ENCODE measurements at regions not wholly inside any gene's neighbourhood (a gene's known extent, or its start where the extent isn't known, plus 50 kb on each side); places are given as distances from the start of the nearest gene placed in this dataset.

DNA sequence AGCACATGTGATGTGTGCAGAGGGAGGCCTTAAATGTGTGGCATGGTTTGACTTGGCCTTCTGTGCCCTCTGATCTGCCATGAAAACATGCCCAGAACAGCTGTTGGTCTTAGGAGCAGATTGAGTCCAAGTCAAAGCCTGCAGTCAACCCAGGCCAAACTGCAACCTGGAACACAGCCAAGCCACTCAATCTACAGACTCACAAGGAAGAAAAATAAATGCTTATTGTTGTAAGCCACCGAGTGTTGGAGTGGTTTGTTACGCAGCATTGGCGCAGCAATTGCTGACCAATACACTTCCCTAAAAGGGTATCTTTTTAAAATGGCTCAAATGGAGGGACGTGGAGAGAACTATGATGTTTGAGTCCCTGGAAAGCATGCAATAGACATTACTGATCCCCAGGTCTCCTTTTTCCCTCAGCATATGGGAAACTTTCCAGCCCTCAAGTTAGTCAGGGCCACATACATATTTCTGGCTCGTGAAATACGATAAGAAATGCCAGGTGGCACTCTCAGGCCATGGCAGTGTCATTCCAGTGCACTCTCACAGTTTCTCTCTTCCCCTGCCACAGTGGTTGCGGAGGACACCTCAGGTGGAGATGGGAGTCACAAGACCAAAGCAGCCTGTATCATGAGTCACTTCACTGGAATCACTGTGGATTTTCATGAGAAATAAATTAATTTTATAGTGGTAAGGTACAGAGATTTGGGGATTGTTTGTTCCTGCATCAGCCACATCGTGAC lies 168.0 kb upstream of the ZNF618 start:
- no peak for ATAC-seq (ENCODE audit: low read depth)
- no peak for DNase-seq (ENCODE audit: low spot score)
- H3K4me1 ChIP-seq (ENCODE audit: insufficient read depth, poor library complexity, severe bottlenecking) = no peaks in the 10 kb centered on the region
- H3K4me3 ChIP-seq (ENCODE audit: severe bottlenecking) = no peak overlapping the region
- TF ChIP-seq, protein P1, sequence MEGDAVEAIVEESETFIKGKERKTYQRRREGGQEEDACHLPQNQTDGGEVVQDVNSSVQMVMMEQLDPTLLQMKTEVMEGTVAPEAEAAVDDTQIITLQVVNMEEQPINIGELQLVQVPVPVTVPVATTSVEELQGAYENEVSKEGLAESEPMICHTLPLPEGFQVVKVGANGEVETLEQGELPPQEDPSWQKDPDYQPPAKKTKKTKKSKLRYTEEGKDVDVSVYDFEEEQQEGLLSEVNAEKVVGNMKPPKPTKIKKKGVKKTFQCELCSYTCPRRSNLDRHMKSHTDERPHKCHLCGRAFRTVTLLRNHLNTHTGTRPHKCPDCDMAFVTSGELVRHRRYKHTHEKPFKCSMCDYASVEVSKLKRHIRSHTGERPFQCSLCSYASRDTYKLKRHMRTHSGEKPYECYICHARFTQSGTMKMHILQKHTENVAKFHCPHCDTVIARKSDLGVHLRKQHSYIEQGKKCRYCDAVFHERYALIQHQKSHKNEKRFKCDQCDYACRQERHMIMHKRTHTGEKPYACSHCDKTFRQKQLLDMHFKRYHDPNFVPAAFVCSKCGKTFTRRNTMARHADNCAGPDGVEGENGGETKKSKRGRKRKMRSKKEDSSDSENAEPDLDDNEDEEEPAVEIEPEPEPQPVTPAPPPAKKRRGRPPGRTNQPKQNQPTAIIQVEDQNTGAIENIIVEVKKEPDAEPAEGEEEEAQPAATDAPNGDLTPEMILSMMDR (IDR thresholded peaks at IDR 0.05; ENCODE audit: poor library complexity, severe bottlenecking) = no peak
- no peaks in the 10 kb centered on the region for H3K36me3 ChIP-seq (ENCODE audit: low read depth)
- no peaks in the 10 kb centered on the region for H3K27me3 ChIP-seq (ENCODE audit: insufficient read depth, poor library complexity, severe bottlenecking)
- H3K9me3 ChIP-seq (ENCODE audit: severe bottlenecking) = no peaks in the 10 kb centered on the region
- H3K27ac ChIP-seq (ENCODE audit: poor library complexity, severe bottlenecking) = no peak overlapping the region

- H3K36me3 ChIP-seq (ENCODE audit: low read depth) = no peaks in the 10 kb centered on the region
- H3K9me3 ChIP-seq (ENCODE audit: severe bottlenecking) = no peaks in the 10 kb centered on the region
- no peak overlapping the region for H3K27ac ChIP-seq (ENCODE audit: poor library complexity, severe bottlenecking)
- TF ChIP-seq, protein P1 (IDR thresholded peaks at IDR 0.05; ENCODE audit: poor library complexity, severe bottlenecking) = no peak
- ATAC-seq (ENCODE audit: low read depth) (no peak), DNase-seq (ENCODE audit: low spot score) (no peak)
- no peak overlapping the region for H3K4me3 ChIP-seq (ENCODE audit: severe bottlenecking)
- H3K4me1 ChIP-seq (ENCODE audit: insufficient read depth, poor library complexity, severe bottlenecking) = no peaks in the 10 kb centered on the region
- H3K27me3 ChIP-seq (ENCODE audit: insufficient read depth, poor library complexity, severe bottlenecking) = no peaks in the 10 kb centered on the region
Observed at GRCh38 chr9:113708821-113709713, 167.0 kb upstream of the ZNF618 start.

DNA sequence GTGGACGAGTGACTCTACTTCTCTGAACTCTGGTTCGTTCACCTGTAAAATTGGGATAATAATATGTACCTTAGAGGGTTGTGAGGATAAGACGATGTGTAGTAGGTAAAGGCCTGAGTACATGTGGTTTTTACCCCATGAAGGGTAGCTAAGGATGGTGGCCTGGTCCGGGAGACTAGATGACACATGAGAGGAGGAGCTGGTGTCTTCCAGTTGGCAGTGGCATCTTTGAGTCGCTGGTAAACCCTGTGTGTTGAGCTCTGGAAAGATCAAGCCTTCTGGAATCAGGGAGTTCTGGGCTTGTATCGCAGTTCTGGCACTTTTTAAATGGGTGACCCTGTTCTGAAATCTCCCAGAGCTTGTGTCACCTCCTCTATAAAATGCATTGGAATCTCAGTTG lies 166.4 kb upstream of the ZNF618 start:
- Histone ChIP-seq H3K36me3 (ENCODE audit: low read depth) (no peaks in the 10 kb centered on the region), H3K27ac (ENCODE audit: poor library complexity, severe bottlenecking) (no peak overlapping the region), H3K4me3 (ENCODE audit: severe bottlenecking) (no peak overlapping the region), H3K27me3 (ENCODE audit: insufficient read depth, poor library complexity, severe bottlenecking) (no peaks in the 10 kb centered on the region), H3K4me1 (ENCODE audit: insufficient read depth, poor library complexity, severe bottlenecking) (no peaks in the 10 kb centered on the region), H3K9me3 (ENCODE audit: severe bottlenecking) (no peaks in the 10 kb centered on the region)
- ATAC-seq (ENCODE audit: low read depth) (no peak), DNase-seq (ENCODE audit: low spot score) (no peak)
- TF ChIP-seq, protein P1 (IDR thresholded peaks at IDR 0.05; ENCODE audit: poor library complexity, severe bottlenecking) = no peak

DNA sequence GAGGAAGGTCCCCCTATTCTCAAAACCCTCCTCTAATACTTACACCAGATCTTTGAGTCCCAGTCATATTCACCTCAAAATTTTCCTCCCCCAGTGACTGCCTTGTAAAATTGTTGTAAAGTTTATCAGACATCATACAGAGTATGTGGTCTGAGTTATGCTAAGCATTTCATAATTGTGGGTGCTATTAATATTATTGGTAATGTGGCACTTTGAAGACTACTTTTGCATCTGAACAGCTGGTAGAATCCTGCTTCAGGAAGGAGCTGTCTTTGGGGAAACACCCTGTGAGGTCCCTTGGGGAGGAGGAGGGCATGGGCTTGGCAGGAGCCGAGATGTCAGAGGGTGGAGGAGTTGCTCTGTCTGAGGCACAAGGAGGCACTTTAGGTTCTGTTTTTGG lies 164.9 kb upstream of the ZNF618 start:
- ATAC-seq (ENCODE audit: low read depth) (no peak), DNase-seq (ENCODE audit: low spot score) (no peak)
- Histone ChIP-seq H3K9me3 (ENCODE audit: severe bottlenecking) (no peaks in the 10 kb centered on the region), H3K4me1 (ENCODE audit: insufficient read depth, poor library complexity, severe bottlenecking) (no peaks in the 10 kb centered on the region), H3K36me3 (ENCODE audit: low read depth) (no peaks in the 10 kb centered on the region), H3K27me3 (ENCODE audit: insufficient read depth, poor library complexity, severe bottlenecking) (no peaks in the 10 kb centered on the region), H3K27ac (ENCODE audit: poor library complexity, severe bottlenecking) (no peak overlapping the region), H3K4me3 (ENCODE audit: severe bottlenecking) (no peak overlapping the region)
- TF ChIP-seq, protein P1 (IDR thresholded peaks at IDR 0.05; ENCODE audit: poor library complexity, severe bottlenecking) = no peak
